Right atrium auricular region (tissue), 2 donors: ENCODE measurements at regions not wholly inside any gene's neighbourhood (a gene's known extent, or its start where the extent isn't known, plus 50 kb on each side); places are given as distances from the start of the nearest gene placed in this dataset.
"Not testable (repeated sequence)": the region's sequence is repeated elsewhere in the genome, so short reads cannot be mapped to it uniquely, and the experiment has no call there.

Experiments
- DNase-seq: peaks from one replicate; pipeline ENCODE4 v3.0.0-alpha.2; 2019; ENCODE audit warnings: low spot score
- H3K27ac ChIP-seq, 2 donors: fragments of 200-600 bp; sonication (generic); 1 replicate in 1 of 2; 2 replicates in 1 of 2; pipeline ENCODE4 v1.5.1; 2016 to 2019
- H3K27me3 ChIP-seq, 2 donors: fragments of 200-600 bp; sonication (generic); one replicate each; pipeline versions ENCODE4 v1.5.1 to v1.6.0; 2017 to 2019
- H3K36me3 ChIP-seq: fragments of 200-600 bp; sonication (generic); one replicate; pipeline ENCODE4 v1.5.1; 2016
- H3K4me1 ChIP-seq, 2 donors: fragments of 200-600 bp; sonication (generic); one replicate each; pipeline versions ENCODE4 v1.5.1 to v1.6.0; 2017 to 2019
- H3K4me3 ChIP-seq, 2 donors: fragments of 200-600 bp; sonication (generic); 1 replicate in 1 of 2; 2 replicates in 1 of 2; pipeline ENCODE4 v1.5.1; 2017 to 2019; ENCODE audit warnings: mild to moderate bottlenecking in 1 of 2, moderate library complexity in 1 of 2
- H3K9me3 ChIP-seq, 2 donors: fragments of 200-600 bp; sonication (generic); one replicate each; pipeline ENCODE4 v1.5.1; 2019
- TF ChIP-seq, protein P1 (sequence below), 2 donors: fragments of 200-600 bp; sonication (generic); IDR thresholded peaks; one replicate each; pipeline ENCODE4 v1.5.1; 2019; ENCODE audit warnings: antibody characterized with exemption in 2 of 2

DNA sequence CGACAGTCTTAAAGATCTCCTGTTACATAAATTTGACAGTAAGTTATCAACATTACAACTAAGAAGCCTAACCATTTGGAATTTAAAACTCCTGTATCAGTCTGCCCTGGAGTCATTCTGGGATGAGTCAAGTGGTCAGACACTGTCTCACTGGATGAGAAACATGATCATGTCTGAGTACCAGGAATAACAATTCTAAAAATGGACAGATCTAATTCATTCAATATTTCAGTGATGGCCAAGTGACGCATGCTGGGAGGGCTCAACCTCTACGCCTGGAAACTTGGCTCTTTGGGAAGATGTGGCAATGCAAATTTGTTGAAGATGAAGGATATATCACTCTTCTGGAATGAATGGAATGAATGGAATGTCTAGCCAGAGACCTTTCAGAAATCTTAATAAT lies 1427.2 kb downstream of the STIM2 start:
- no peaks in the 10 kb centered on the region for H3K36me3 ChIP-seq
- H3K27ac ChIP-seq = no peak overlapping the region
- H3K4me1 ChIP-seq = no peaks in the 10 kb centered on the region
- H3K9me3 ChIP-seq = no peaks in the 10 kb centered on the region
- TF ChIP-seq, protein P1, sequence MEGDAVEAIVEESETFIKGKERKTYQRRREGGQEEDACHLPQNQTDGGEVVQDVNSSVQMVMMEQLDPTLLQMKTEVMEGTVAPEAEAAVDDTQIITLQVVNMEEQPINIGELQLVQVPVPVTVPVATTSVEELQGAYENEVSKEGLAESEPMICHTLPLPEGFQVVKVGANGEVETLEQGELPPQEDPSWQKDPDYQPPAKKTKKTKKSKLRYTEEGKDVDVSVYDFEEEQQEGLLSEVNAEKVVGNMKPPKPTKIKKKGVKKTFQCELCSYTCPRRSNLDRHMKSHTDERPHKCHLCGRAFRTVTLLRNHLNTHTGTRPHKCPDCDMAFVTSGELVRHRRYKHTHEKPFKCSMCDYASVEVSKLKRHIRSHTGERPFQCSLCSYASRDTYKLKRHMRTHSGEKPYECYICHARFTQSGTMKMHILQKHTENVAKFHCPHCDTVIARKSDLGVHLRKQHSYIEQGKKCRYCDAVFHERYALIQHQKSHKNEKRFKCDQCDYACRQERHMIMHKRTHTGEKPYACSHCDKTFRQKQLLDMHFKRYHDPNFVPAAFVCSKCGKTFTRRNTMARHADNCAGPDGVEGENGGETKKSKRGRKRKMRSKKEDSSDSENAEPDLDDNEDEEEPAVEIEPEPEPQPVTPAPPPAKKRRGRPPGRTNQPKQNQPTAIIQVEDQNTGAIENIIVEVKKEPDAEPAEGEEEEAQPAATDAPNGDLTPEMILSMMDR (IDR thresholded peaks at IDR 0.05) = no peak
- no peaks in the 10 kb centered on the region for H3K27me3 ChIP-seq
- H3K4me3 ChIP-seq = no peak overlapping the region
- DNase-seq = no peak

DNA sequence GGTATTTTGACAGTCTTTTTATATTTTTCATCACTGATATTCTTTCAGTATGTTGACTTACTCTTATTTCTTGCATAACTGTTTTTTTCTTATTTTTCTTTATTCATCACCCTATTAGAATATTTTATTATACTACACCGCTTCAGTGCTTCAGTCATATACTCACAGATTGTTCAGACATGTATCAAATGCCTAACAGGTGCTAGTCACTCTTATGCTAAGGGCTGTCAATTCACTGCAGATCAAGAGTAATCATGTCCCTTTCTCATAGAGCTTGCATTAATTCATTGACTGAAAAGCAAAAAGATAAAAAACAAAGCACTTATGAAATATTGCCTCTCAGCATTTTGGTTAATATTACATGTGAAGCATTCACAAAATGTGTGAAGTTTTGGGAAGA lies 1435.6 kb downstream of the STIM2 start:
- H3K27me3 ChIP-seq = no peaks in the 10 kb centered on the region
- H3K9me3 ChIP-seq = peaks cover 0 to 21% of the 10 kb centered on the region in 2 donors
- TF ChIP-seq, protein P1 (IDR thresholded peaks at IDR 0.05) = no peak
- no peak overlapping the region for H3K4me3 ChIP-seq
- no peaks in the 10 kb centered on the region for H3K36me3 ChIP-seq
- H3K4me1 ChIP-seq = no peaks in the 10 kb centered on the region
- DNase-seq = no peak
- no peak overlapping the region for H3K27ac ChIP-seq

DNA sequence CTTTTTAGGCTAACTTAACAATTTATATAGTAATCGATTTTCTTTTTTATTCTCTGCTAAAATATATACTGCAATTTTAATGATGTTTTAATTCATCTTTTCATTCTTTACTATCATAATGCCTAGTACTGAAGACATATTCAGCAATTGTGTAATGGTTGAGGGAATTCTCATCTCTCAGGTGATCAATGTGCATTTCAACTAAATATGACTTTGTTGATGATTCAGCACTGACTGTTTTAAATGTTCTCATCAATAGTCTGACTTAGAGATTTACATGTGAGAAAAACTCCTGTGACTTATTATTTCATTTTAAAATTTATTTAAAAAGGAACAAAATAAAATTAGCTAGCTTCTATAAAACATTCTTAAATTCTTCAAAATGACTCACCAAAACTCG lies 1450.3 kb downstream of the STIM2 start:
- no peak for DNase-seq
- TF ChIP-seq, protein P1 (IDR thresholded peaks at IDR 0.05) = no peak

DNA sequence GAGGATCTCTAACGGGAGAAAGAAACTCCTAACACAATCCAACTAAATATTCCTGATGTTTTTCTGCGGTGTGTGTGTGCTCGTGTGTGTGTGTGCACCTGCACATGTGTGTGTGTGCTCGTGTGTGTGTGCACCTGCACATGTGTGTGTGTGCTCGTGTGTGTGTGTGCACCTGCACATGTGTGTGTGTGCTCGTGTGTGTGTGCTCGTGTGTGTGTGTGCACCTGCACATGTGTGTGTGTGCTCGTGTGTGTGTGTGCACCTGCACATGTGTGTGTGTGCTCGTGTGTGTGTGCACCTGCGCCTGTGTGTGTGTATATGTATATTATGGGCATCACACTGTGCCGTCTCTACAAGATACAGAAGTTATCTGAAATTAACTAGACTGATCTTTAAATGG lies 1451.9 kb downstream of the STIM2 start:
- DNase-seq, H3K4me3 ChIP-seq: not testable (repeated sequence)

More for the DNA sequence above, 1450.3 kb downstream of the STIM2 start:
- H3K9me3 ChIP-seq = no peaks in the 10 kb centered on the region
- no peaks in the 10 kb centered on the region for H3K36me3 ChIP-seq
- H3K27me3 ChIP-seq = no peaks in the 10 kb centered on the region
- no peaks in the 10 kb centered on the region for H3K4me1 ChIP-seq
- no peak overlapping the region for H3K4me3 ChIP-seq
- no peak overlapping the region for H3K27ac ChIP-seq

DNA sequence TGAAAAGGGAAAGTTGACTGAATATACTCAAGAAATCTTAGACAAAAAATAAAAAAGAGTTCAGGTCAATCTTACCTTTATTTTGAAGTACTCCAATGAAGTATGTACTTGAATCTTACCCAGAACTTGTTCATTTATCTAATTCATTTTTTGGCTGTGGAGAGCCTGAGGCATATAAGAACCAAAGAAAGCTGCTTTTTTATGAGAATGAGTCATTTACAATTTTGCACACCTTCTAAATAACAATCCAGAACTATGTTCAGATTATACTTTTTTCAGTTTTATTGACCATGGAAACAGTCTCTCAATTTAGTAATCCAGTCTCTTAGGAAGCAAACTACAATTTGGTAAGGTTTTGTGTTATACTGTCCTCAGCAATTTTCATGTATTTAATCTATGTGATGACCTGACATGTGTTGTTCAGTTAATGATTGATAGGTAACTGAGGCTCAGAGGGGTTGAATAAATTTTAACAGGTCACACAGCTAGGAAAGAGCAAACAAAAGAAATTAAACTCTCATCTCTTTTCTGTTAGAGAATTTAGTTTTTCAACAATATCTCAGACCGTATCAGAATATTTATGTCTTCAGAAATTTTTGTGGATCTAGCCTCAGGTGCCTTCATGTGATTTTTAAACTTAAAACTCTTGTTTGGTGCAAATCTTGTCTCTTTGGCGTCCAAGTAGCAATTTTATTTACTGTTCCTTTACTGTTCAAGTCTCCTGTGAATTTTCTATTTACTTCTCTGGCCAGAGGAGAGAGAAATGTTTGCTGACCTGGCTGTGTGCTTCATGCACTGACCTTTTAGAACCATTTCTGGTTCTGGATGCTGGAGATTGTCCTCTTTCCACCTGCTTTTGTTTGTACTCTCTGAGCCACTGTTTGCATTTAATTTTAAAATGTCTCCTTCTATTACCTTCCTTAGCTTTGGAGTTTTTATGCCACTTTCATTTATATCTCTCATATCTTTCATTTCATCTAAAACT lies 1453.4 kb downstream of the STIM2 start:
- Histone ChIP-seq H3K4me1 (no peaks in the 10 kb centered on the region), H3K9me3 (no peaks in the 10 kb centered on the region), H3K27ac (no peak overlapping the region), H3K27me3 (peaks cover 0 to 4% of the 10 kb centered on the region in 2 donors), H3K36me3 (no peaks in the 10 kb centered on the region), H3K4me3 (no peak overlapping the region)
- no peak for DNase-seq
- TF ChIP-seq, protein P1 (IDR thresholded peaks at IDR 0.05) = no peak

More for the DNA sequence above, 1451.9 kb downstream of the STIM2 start:
- H3K9me3 ChIP-seq, H3K36me3 ChIP-seq, H3K27me3 ChIP-seq, H3K4me1 ChIP-seq, H3K27ac ChIP-seq: not testable (repeated sequence)

DNA sequence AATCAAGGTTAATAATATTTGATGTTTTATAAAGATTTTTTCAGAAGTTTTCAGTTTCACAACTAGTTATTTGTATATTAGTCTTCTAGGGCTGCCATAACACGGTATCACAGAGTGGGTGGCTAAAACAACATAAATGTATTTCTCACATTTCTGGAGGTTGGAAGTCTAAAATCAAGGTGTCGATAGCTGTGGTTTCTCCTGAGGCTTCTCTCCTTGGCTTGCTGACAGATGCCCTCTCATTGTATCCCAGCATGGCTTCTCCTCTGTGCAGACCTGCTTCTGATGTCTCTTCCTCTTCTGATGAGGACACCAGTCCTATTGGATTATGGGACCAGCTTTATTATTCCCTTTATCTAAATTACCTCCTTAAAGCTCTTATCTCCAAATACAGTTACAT lies 1456.6 kb downstream of the STIM2 start:
- Histone ChIP-seq H3K4me1 (no peaks in the 10 kb centered on the region), H3K27ac (no peak overlapping the region), H3K9me3 (no peaks in the 10 kb centered on the region), H3K4me3 (no peak overlapping the region), H3K27me3 (peaks cover 0 to 4% of the 10 kb centered on the region in 2 donors), H3K36me3 (no peaks in the 10 kb centered on the region)
- DNase-seq = no peak
- TF ChIP-seq, protein P1 (IDR thresholded peaks at IDR 0.05) = no peak
